Peyer's patch (tissue), 4 donors: ENCODE measurements at regions not wholly inside any gene's neighbourhood (a gene's known extent, or its start where the extent isn't known, plus 50 kb on each side); places are given as distances from the start of the nearest gene placed in this dataset.

Experiments
- CTCF ChIP-seq, 6 experiments: fragments of 450-650 bp in 4 of 6; fragments of 200-600 bp in 2 of 6; sonication (generic) in 1 of 6; IDR thresholded peaks; one replicate each; pipeline ENCODE4 v1.5.1; 2017 to 2019; ENCODE audit warnings: antibody characterized with exemption in 6 of 6, mild to moderate bottlenecking in 3 of 6, moderate library complexity in 1 of 6
- POLR2A ChIP-seq, 2 donors: fragments of 450-650 bp; IDR thresholded peaks; one replicate each; pipeline ENCODE4 v1.5.1; 2017; ENCODE audit warnings: antibody characterized with exemption in 2 of 2, mild to moderate bottlenecking in 2 of 2, moderate library complexity in 2 of 2

- no peak for TF ChIP-seq CTCF (IDR thresholded peaks at IDR 0.05)
- TF ChIP-seq POLR2A (IDR thresholded peaks at IDR 0.05), result no peak
Observed at GRCh38 chr9:90025816-90026215, 421.0 kb downstream of the GADD45G start.
